ENCODE measurements at regions not wholly inside any gene's neighbourhood (a gene's known extent, or its start where the extent isn't known, plus 50 kb on each side); places are given as distances from the start of the nearest gene placed in this dataset.
A peak's percentile ranks its signal among the peaks of the same experiment; 100 is the strongest.

DNA sequence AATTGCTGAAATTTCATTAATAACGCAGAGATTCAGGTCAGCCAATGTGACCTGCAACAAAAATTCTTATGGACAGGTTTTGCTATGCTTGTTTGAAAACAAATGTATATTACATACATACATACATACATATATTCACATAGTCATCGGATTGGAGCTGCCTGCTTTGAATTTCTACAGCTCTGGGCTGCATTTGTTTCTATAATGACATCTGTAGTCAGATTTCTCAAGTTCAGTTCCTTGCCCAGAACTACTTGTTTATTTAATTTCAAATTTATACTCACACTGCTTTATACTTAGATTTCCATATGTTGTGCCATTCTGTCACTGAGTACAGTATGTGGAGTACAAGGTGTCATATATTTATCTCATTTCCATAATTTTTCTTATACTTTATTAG, 2775.0 kb downstream of the PCDH9 start:
- H3K27ac ChIP-seq: no peak overlapping the region
- TF ChIP-seq, protein P1, sequence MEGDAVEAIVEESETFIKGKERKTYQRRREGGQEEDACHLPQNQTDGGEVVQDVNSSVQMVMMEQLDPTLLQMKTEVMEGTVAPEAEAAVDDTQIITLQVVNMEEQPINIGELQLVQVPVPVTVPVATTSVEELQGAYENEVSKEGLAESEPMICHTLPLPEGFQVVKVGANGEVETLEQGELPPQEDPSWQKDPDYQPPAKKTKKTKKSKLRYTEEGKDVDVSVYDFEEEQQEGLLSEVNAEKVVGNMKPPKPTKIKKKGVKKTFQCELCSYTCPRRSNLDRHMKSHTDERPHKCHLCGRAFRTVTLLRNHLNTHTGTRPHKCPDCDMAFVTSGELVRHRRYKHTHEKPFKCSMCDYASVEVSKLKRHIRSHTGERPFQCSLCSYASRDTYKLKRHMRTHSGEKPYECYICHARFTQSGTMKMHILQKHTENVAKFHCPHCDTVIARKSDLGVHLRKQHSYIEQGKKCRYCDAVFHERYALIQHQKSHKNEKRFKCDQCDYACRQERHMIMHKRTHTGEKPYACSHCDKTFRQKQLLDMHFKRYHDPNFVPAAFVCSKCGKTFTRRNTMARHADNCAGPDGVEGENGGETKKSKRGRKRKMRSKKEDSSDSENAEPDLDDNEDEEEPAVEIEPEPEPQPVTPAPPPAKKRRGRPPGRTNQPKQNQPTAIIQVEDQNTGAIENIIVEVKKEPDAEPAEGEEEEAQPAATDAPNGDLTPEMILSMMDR (conservative IDR thresholded peaks at IDR 0.05): no peak

DNA sequence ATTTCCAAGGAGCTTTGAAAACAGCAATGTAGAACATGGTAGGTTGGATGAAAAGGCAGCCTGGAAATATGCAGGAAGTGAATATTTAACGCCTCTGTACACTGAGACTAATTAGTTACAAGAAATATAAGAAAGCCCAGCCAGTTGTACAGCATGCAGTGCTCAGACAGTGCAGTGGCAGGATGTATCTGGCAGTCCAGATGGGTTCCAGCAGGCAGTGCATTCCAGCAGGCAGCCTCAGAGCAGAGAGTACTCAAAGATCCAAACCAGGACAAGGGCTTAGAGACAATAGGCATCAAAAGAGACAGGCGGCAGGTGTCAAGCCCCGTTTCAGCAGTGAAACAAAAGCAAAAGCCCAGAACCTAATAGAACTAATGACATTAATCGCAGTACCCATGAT, 2776.3 kb downstream of the PCDH9 start:
- TF ChIP-seq, protein P1 (conservative IDR thresholded peaks at IDR 0.05): no peak
- no peak overlapping the region for H3K27ac ChIP-seq

DNA sequence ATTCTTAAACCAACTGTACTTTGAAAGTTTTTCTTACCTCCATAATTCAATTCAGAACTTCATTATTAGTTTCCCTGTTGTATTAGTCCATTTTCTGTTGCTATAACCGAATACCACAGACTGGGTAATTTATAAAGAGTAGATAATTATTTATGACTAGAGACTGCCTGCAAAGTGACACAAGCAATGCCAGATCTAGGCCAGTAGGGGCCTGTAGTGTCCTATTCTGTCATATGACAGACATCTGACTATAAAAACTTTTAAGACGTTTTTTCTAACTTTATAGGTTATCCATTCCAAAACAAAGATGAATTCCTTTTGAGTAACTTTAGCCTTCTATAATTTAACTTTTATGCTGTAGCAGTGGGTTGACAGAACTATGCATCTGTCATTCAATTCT, 2783.8 kb downstream of the PCDH9 start:
- no peak overlapping the region for H3K27ac ChIP-seq
- TF ChIP-seq, protein P1 (conservative IDR thresholded peaks at IDR 0.05): peak; percentile 87

DNA sequence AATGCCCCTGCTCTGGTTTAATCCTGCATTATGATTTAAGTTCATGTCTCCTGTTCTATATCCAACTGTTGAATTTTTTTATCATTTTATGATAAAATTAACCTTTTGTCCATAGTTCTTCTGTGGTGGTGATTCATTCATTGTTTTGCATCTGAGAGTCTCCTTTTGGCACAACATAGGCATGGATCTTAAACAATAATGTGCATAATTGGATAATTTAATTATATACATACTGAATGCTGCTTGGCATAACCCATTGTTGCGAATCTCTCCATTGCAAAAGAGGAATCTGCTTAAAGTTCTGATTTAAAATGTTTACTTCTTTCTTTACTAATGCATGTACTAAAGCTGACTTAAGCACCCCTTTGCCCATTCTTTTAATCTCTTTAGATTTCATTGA, 2788.4 kb downstream of the PCDH9 start:
- TF ChIP-seq, protein P1 (conservative IDR thresholded peaks at IDR 0.05): no peak

DNA sequence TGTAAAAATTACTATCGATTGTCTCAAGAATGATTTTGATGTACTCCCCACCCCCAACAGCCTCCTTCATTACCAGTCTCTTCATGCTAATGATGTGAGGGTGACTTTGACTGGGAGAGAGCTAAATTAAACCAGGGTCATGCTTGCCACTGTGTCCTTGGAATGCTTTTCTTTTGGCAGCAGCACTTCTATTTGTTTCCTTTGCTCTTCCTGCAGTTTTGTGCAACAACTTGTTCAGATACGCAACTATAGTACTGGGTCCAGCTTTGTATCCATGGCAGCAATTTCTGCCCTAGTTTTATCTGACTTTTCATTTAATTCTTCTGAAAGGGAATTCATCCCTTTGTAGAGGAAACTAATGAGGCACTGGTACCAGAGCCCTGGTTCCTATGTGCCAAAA, 2792.1 kb downstream of the PCDH9 start:
- TF ChIP-seq, protein P1 (conservative IDR thresholded peaks at IDR 0.05): no peak
- no peak overlapping the region for H3K27ac ChIP-seq

More for the DNA sequence above, 2788.4 kb downstream of the PCDH9 start:
- H3K27ac ChIP-seq: no peak overlapping the region

DNA sequence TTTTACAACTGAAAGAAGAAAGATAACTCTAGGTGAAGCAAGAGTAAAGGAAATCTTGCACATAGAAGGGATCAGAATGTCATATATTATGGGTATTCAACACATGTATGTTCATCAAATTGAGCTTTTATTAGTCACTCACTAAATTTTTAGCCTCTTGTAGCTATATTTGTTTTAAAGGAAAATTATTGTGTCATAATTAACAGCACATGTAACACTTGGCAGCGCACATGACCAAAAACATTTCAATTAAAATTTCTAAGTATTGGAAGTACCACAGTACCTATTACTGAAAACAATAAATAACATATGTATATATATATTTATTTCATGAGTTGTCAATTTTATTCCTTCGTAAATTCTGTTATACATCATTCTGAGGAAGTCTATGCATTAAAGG, 2800.4 kb downstream of the PCDH9 start:
- TF ChIP-seq, protein P1 (conservative IDR thresholded peaks at IDR 0.05): no peak
- no peak overlapping the region for H3K27ac ChIP-seq

DNA sequence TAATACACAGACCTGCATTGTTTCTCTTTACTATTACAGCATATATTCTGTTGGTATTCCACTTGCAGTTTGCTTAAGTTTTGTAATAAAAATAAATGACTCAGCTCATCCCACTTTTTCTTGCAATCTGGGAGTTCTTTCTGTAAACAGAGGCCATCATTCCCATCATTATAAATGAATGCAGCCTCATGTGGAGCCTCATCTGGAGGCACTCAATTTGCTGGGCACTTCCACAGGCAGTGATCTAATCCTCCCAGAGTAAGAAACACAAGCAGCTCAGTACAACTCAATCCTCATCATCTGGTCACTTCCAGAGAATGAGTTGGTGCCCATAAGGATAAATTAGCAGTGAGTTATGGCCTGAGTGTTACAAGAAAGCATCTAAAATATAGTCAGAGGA, 2801.9 kb downstream of the PCDH9 start:
- TF ChIP-seq, protein P1 (conservative IDR thresholded peaks at IDR 0.05): no peak
- H3K27ac ChIP-seq: no peak overlapping the region

DNA sequence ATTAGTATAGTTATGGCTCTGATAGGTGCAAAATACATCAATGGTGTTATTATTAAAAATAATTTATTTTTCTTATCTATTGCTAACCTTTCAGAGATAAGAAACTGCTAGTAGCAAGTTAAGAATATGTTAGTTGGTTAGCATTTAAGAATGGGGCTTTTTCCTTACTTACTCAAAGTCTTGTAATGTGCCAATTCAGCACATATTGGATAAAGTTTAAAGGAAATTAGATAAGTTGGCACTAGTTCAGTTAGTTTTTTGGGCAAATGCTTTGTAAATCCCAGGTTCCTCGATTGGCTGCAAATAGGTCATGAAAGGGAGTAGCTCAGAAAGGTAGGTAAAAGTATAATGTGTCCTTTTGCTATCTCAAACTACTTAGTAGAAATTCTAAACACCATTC, 2806.7 kb downstream of the PCDH9 start:
- TF ChIP-seq, protein P1 (conservative IDR thresholded peaks at IDR 0.05): no peak
- no peak overlapping the region for H3K27ac ChIP-seq
